Iris pigment epithelial cell (primary cell): ENCODE measurements at regions not wholly inside any gene's neighbourhood (a gene's known extent, or its start where the extent isn't known, plus 50 kb on each side); places are given as distances from the start of the nearest gene placed in this dataset.
"Not testable (repeated sequence)": the region's sequence is repeated elsewhere in the genome, so short reads cannot be mapped to it uniquely, and the experiment has no call there.

Experiments used
- DNase-seq: peaks from one replicate; pipeline ENCODE4 v3.0.0-alpha.2; 2011; ENCODE audit warnings: low read depth

DNA sequence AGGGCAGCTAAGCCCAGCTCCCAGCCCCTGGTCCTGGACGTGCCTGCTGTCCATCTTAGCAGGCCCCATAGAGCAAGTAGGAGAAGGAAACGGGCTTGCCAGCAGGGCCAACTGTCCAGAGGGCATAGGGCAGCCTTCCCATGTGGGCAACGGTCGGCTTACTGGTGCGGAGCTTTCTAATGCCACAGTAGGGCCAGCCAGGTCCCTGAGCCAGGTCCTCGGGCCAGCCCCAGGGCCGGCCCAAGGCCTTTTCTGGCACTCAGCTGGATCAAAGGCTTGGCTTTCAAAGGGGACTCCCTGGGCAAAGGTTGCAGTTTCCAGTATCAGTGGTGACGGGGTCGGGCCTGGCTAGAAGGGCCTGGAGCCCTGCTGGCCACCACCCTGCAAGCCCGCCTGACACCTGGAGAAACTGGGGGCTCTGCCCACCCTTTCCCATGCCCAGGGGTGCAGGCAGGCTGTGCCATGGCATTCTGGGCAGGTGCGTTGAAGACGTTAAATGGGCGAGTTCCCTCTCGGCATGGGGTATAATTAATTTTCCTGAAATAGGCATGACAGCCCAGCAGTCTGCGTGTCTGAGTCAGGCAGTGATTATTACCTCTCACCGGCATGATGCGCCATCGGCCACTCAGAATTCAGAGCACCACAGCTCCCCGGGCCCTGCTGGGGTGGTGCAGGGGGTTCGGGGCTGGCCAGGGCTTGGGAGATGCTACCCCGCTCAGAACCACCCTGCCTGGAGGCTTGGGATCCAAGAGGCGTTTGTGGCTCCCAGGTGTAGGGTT lies 4387.3 kb upstream of the TPTE start:
- not testable (repeated sequence) for DNase-seq

DNA sequence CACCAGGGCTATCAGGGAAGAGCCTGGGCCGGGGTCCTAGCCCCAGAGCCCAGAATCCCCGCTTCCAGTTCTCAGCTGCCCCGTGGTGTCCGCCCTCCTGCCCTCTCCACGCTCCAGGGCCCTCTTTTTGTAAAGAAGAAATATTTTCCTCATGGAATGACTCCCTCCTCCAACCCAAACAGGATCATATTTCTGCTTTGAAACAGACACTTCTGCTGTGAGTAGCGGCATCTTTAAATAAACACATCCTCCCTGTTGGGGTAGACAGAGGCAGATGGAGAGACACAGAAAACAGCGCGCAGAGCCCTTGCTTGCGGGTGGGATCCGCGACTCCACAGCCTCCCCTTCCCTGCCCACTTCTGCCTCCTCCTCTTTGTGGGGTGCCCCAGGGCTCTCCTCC lies 4384.7 kb upstream of the TPTE start:
- not testable (repeated sequence) for DNase-seq

DNA sequence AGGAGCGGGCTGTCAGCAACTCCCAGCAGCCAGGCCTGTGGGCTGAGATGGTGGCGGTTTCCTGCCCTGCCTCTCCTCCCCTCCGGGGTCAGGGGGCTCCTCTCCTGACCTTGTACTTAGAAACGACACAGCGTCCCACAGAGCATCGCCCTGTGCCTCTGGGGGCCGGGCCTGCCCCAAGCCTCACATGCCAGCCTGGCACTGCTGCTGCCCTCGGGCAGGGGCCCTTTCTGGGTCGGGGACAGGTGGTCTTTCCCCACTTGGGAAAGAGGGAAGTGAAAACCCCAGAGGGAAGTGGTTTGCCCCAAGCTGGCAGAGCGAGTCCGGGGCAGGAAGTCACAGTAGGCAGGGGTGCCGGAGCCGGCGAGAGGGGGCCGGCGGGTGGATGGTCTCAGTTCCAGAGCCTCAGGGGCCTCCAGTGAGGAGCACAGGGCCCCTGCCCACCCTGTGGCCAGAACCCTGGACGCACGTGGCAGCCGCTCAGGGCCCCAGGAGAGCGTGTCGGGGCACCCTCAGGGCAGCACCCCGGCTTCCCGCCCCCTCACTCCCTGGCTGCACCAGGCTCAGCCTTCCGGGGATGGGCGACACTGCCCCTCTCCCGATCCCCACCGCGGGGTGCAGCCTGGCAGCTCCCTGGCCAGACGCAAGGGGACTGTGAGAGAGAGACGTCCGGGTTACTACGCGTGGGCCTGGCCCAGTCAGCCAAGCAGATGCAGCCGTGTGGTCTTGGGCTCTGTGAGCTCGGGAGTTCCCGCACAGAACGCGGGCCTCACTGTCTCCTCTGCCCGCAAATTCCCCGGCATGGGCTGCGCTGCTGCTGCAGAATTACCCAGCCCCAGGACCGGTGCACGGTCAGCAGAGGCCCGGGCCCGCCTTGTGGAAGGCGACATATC lies 4382.9 kb upstream of the TPTE start:
- DNase-seq, result not testable (repeated sequence)

DNA sequence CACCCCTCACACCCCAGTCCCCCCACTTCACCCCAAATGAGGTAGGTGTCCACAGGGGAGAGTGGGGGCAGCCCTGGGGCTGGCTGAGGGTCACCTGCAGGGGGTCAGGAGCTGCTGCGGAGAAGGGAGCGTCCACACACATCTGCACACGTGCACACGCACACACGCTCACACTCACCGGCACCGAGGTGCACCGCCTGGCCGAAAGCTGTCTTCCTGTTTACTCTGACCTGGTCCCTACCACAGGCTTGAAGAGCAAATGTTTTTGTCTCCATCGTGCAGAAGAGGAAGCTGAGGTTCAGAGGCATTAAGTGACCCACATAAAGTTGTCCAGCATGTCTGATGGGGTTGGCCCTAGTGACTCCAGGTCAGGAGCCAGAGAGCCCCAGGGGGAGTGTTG lies 4382.1 kb upstream of the TPTE start:
- DNase-seq, result not testable (repeated sequence)

DNA sequence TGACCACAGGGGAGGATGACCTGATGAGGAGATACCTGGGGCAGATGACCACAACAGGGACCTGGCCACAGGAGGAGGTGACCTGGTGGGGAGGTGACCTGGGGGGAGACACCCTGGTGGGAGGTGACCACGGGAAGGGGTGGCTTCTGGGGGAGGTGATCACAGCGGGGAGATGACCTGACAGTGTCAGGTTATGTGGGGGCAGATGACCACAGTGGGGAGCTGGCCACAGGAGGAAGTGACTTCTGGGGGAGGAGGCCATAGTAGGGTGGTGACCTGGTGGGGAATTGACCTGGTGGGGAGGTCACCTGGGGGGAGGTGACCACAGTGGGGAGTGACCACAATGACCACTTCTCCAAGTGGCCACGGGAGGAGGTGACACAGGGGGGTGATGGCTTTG lies 4381.5 kb upstream of the TPTE start:
- not testable (repeated sequence) for DNase-seq

DNA sequence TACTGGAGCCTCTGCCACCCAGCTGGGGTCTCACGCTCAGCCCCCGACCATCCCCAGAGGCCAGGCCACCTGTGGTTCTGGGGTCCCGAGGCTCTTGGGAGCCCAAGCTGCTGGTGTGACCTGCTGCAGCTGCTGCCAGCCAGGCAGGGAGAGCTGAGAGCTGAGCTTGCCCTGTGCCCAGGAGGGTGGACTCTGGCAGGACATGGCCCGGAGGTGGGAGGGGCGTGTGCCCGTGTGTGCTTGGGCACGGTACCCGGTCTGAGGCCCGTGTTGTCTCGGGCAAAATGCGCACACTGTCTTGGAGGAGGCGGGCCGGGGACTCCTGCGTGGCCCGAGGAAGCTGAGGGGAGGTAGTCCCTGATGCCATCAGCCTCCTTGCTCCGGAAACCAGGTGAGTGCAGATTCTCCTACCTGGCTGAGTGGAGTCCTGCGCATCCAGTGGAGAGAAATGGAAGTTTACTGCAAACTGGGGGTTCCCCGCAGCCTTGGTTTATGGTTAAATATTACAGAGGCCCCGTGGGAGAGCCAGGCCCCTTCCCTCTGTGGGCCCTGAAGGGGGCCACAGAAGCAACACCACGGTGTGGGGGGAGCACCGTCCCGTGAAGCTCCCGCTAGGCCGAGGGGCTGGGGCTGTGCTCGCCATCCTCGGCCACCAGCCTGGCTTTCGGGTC lies 4380.8 kb upstream of the TPTE start:
- DNase-seq, result not testable (repeated sequence)

DNA sequence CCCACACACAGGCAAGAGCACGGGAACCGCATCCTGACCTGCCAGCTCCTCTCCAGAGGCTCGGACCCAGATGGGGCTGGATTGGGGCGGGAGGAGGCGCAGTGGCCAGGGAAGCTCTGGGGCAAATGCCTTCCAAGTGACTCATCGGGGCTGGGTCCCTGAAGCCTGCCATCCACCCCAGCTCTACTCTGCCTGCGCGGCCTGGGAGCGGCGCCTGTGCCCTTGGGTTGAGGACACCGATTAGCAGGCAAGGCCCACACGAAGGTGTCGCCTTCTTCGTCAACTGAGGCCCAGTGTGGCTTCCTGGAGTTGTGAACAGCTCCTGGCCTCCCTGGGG lies 4380.3 kb upstream of the TPTE start:
- DNase-seq, result not testable (repeated sequence)

DNA sequence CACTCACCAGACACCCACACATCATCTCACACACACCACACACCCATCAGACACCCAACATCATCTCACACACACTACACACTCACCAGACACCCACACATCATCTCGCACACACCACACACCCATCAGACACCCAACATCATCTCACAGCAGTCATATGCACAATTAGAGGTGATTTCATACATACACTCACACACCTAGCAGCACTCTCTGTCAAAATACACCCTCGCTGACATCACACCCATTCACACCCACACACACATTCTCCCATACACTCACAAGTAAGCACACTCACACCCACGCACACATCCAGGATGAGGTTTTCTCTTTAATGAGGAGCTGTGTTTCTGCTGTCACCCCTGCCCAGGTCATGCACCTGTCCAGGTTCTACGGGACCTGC lies 4368.2 kb upstream of the TPTE start:
- DNase-seq, result not testable (repeated sequence)

DNA sequence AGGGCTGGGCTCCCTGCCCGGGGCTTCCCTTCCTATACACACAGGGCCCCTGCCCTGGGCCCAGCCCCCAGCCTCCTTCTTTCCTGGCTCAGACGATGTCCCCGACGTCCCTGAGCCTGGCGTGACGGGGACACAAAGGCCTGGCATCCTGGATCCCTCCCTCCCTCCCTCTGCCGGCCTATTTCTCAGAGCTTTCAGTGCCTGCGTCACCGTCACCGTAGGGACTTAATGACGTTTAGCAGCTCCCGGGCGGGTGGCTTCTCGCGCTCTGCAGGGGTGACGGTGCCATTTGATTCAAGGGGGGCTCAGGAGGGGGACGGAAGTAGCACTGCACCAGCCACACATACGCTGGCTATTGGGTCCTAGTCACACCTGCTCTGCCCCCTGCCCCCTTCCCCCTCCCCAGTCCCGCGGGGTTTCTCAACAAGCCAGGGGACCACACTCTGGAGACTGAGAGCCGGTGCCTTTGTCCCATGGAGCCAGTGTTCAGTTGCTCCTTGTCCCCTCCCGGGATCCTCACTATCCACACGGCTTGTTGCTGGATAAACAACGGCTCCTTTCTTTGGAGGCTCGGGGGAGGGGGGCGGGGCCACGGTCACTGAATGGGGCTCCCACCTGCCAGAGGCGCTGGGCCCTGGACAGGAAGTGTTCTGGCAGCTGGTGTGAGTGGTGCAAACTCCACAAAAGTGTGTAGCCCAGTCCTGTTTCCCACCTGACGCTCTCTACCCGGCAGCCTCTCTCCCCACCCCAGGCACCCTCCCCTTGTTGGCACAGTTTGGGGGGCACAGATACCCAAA lies 4366.7 kb upstream of the TPTE start:
- DNase-seq, result not testable (repeated sequence)

DNA sequence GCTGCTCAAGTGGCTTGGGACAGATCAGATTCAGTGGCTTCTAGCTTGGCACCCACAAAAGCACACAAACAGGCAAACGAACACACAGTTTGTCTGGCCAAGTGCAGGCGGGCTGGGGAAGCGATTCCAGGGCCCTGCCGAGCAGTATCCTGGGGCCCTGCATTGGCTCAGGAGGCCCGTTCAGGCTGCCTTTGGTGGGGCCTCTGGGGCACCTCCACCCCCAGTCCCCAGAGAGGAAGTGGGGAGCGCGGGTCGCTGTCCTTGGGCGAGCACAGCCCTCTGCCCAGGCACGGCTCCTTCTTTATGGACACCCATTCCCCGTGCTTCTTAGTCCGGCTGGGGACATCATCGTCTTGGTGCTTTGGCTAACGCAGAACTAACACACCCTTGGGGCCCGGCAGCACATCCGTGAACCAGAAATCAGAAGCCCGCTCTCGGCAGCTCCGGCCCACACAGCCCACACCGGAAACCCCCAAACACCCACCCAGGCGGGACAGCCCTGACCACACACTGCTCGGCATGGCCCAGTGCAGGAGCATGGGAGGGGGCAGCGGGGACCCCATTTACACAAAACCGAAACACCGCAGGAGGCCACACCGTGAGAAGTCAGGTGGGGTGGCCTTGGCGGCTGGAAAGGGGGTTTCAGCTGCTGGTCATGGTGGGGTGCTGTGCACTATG lies 4364.5 kb upstream of the TPTE start:
- not testable (repeated sequence) for DNase-seq

DNA sequence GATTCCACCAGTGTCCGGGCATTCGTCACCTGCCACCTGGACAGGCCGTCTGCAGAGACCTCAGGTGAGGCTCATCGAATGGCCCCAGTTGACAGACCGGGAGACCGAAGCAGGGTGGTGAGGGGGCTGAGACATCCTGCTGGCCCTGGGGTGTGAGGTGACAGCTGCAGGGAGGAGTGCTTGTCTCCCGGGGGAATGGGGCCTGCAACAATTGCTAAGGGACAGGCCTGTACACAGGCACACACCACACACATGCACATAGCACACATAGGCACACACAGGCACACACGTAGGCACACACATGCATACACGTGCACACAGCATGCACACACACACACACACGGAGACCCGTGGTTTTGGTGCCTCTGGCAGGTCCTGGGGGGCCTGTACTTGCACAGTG lies 4363.9 kb upstream of the TPTE start:
- not testable (repeated sequence) for DNase-seq

DNA sequence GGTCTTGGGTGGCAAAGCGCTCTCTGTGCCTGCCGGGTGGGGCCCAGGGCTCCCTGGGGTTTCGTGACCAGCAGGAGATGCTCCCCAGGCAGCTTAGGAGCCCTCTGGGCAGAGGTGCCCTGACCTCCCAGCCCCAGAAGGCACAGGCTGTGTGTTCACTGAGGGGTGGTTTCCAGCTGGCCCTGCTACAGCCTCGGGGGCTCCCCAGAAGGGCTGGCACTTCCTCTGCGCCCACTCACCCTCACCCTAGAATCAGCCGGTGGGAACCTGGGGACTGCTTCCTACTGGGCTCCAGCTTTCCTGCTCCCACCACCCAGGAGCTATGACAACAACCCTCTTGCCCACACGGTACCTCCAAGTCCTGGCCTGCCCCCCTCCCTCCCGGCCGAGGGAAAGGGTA lies 4363.2 kb upstream of the TPTE start:
- DNase-seq, result not testable (repeated sequence)
